Lung (tissue), 11 donors: ENCODE measurements at regions not wholly inside any gene's neighbourhood (a gene's known extent, or its start where the extent isn't known, plus 50 kb on each side); places are given as distances from the start of the nearest gene placed in this dataset.

Experiments used
- ATAC-seq: fragments of 200-7000 bp; cut with Tn5 transposase; one replicate; pipeline ENCODE4 v1.9.1; 2020; ENCODE audit warnings: moderate number of reproducible peaks; ENCODE audit not compliant: insufficient read depth, low FRiP score
- DNase-seq, 3 donors: peaks; one replicate each; pipeline ENCODE4 v3.0.0-alpha.2; 2013 to 2017
- H3K27ac ChIP-seq, 2 donors: one replicate each; pipeline ENCODE4 v1.5.1; 2013; ENCODE audit warnings: mild to moderate bottlenecking in 2 of 2, moderate library complexity in 2 of 2, control low read depth in 1 of 2, inconsistent platforms in 1 of 2, low read depth in 1 of 2, low read length in 1 of 2
- H3K27me3 ChIP-seq, 3 donors: one replicate each; pipeline ENCODE4 v1.5.1; 2013; ENCODE audit warnings: low read length in 2 of 3; ENCODE audit not compliant: control insufficient read depth in 3 of 3, insufficient read depth in 3 of 3
- H3K36me3 ChIP-seq, 4 donors: one replicate each; pipeline ENCODE4 v1.5.1; 2013; ENCODE audit warnings: low read length in 4 of 4, mild to moderate bottlenecking in 1 of 4, moderate library complexity in 1 of 4; ENCODE audit not compliant: control insufficient read depth in 4 of 4, insufficient read depth in 4 of 4
- H3K4me1 ChIP-seq, 5 donors: one replicate each; pipeline ENCODE4 v1.5.1; 2013; ENCODE audit warnings: low read length in 5 of 5, mild to moderate bottlenecking in 2 of 5, moderate library complexity in 1 of 5; ENCODE audit not compliant: control insufficient read depth in 5 of 5, insufficient read depth in 5 of 5
- H3K4me3 ChIP-seq: one replicate; pipeline ENCODE4 v1.5.1; 2013; ENCODE audit warnings: mild to moderate bottlenecking, control low read depth, moderate library complexity
- H3K9ac ChIP-seq, 2 donors: one replicate each; pipeline ENCODE4 v1.5.1; 2013; ENCODE audit warnings: low read length in 2 of 2, control low read depth in 1 of 2; ENCODE audit not compliant: insufficient read depth in 1 of 2
- H3K9me3 ChIP-seq, 4 donors: one replicate each; pipeline ENCODE4 v1.5.1; 2013; ENCODE audit warnings: low read length in 3 of 4, mild to moderate bottlenecking in 1 of 4, moderate library complexity in 1 of 4; ENCODE audit not compliant: control insufficient read depth in 4 of 4, insufficient read depth in 3 of 4
- CTCF ChIP-seq: IDR thresholded peaks from 2 replicates; pipeline ENCODE4 v1.5.1; 2012; ENCODE audit warnings: mild to moderate bottlenecking; ENCODE audit errors: control extremely low read depth, extremely low read depth
- WGBS, 2 donors: extraction: QIAGEN DNeasy Blood & Tissue Kit; methylation state at CpG; one replicate each; pipeline ENCODE4 v1.1.7; 2013; 5-methylcytosine and 5-hydroxymethylcytosine counted together
- donor health status: control.
- donor health status: control.
- donor health status: Bipolar disorder and iron deficiency.
- donor health status: healthy.
- donor health status: DM: yes; HTN: yes; CAD: no.

GRCh38 chr4:52172166-52172565 is 121.1 kb downstream of the SPATA18 start:
- DNase-seq (no peak), ATAC-seq (no peak)
- no peak overlapping the region for H3K27ac ChIP-seq
- 79 to 93% methylated on average over 1 of the region's 1 CpG for WGBS, 2 donors
- H3K9me3 ChIP-seq = peaks cover 0 to 2% (median 0%) of the 10 kb centered on the region in 4 donors
- H3K36me3 ChIP-seq = no peaks in the 10 kb centered on the region
- no peak overlapping the region for H3K9ac ChIP-seq
- no peaks in the 10 kb centered on the region for H3K27me3 ChIP-seq
- no peak for TF ChIP-seq CTCF
- H3K4me1 ChIP-seq = peaks cover 0 to 10% (median 2%) of the 10 kb centered on the region in 5 donors
- no peak overlapping the region for H3K4me3 ChIP-seq

GRCh38 chr4:52173470-52174045 is 122.5 kb downstream of the SPATA18 start:
- 56 to 72% methylated on average over 2 of the region's 2 CpGs for WGBS, 2 donors
- DNase-seq (peak; percentile 76 to 94 (median 86)), ATAC-seq (no peak)
- Histone ChIP-seq H3K27ac (no peak overlapping the region), H3K36me3 (no peaks in the 10 kb centered on the region), H3K4me3 (no peak overlapping the region), H3K4me1 (peaks cover 0 to 10% (median 2%) of the 10 kb centered on the region in 5 donors), H3K9ac (no peak overlapping the region), H3K9me3 (peaks cover 0 to 2% (median 0%) of the 10 kb centered on the region in 4 donors), H3K27me3 (no peaks in the 10 kb centered on the region)
- no peak for TF ChIP-seq CTCF

- Histone ChIP-seq H3K4me3 (no peak overlapping the region), H3K4me1 (peaks cover 0 to 3% (median 0%) of the 10 kb centered on the region in 5 donors), H3K9me3 (no peaks in the 10 kb centered on the region), H3K9ac (no peak overlapping the region), H3K27ac (no peak overlapping the region), H3K27me3 (no peaks in the 10 kb centered on the region), H3K36me3 (no peaks in the 10 kb centered on the region)
- DNase-seq (no peak), ATAC-seq (no peak)
- 53 to 66% methylated on average over 1 of the region's 1 CpG for WGBS, 2 donors
- no peak for TF ChIP-seq CTCF
These were observed 136.5 kb downstream of the SPATA18 start for GRCh38 chr4:52187603-52188002.

GRCh38 chr4:52192001-52192400 is 140.9 kb downstream of the SPATA18 start:
- no peaks in the 10 kb centered on the region for H3K9me3 ChIP-seq
- DNase-seq = no peak
- H3K9ac ChIP-seq = no peak overlapping the region
- H3K4me3 ChIP-seq = no peak overlapping the region
- ATAC-seq = no peak
- H3K27me3 ChIP-seq = no peaks in the 10 kb centered on the region
- no peaks in the 10 kb centered on the region for H3K4me1 ChIP-seq
- no peaks in the 10 kb centered on the region for H3K36me3 ChIP-seq
- TF ChIP-seq CTCF = no peak
- WGBS, 2 donors = 82% methylated on average over 2 of the region's 2 CpGs
- no peak overlapping the region for H3K27ac ChIP-seq
